CD4-positive, alpha-beta T cell treated with Interleukin-12 subunit alpha and Interleukin-12 subunit beta, for 1 hour (primary cell): ENCODE measurements at regions not wholly inside any gene's neighbourhood (a gene's known extent, or its start where the extent isn't known, plus 50 kb on each side); places are given as distances from the start of the nearest gene placed in this dataset.

Experiments used
- DNase-seq: peaks from one replicate; pipeline ENCODE4 v3.0.0-alpha.2; 2020

DNA sequence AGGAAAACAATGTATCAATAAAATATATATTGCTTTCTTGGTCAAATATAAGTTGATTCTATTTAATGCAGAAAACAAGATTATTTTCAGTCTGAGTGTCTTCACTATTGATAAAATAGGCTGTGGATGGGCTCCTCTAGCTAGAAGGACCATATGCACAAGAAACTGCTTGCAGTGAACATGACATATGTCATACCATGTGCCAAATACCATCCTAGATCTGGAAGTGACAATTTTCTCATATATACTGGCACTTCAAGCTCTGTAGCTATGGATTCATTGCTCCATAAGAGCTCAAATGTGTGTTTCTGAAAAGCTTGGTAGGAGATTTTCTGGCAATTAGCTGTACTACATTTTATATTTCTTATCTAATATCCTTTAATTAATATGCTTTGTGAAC, 95.6 kb upstream of the CDH6 start:
- DNase-seq = no peak

- DNase-seq = no peak
These were observed 97.1 kb upstream of the CDH6 start for GRCh38 chr5:31096238-31096865.

- no peak for DNase-seq
These were observed 97.7 kb upstream of the CDH6 start for GRCh38 chr5:31095796-31096195.

DNA sequence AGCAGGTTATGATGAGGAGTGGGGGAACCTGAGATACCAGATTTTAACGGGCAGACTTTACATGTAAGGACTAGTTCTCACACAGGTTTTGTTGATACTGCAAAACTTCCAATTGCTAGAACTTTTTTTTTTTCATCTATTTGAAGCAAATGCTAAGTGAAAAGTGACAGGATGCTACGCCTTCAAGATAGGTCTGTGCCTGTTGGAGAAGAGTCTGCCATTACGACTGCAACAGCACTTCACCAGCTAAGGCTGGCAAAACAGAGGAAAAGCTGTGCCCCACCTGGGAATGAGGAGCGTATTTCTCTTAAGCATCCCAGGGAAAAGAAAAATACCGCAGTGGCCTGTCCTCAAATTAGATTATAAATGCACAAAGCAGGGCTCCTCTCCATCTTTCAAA, 102.0 kb upstream of the CDH6 start:
- DNase-seq = no peak

DNA sequence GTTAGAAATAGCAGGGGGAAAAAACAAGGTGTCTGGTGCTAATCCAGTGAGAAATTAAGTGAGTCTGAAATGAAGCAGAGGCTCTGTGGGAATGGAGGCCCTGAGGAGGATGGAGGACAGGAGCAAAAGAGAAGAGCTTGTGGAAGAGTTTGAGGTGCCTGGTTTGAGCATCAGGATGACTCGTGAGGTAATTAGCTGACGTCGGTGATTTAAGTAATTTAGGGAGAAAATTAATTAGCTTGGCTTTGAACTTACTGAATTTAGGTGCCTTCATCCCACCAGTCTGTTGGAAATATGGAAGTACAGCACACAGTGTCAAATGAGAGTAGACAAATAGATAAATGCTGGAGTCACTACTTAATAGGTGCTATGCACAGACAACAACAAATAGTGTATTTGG, 103.0 kb upstream of the CDH6 start:
- no peak for DNase-seq

- no peak for DNase-seq
These were observed 106.6 kb upstream of the CDH6 start for GRCh38 chr5:31086839-31087415.

GRCh38 chr5:31084871-31085270, 108.6 kb upstream of the CDH6 start:
- DNase-seq = no peak

- no peak for DNase-seq
These were observed 110.1 kb upstream of the CDH6 start for GRCh38 chr5:31083364-31083763.

DNA sequence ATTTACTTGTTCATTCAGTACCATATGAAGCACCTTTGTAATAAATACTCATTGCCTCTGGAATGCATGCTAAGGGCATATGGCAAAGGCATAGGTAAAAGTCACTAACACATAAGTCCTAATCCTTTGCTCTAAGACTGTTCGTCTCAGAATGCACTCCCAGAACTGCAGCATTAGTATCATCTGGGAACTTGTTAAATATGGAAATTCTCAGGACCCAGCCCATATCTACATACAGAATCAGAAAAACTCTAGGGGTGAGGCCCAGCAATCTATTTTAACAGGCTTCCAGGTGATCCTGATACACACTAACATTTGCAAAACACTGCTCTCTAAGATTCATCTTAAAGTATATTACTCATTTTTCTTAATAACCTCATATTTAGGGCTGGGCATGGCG, 113.8 kb upstream of the CDH6 start:
- DNase-seq = no peak

- no peak for DNase-seq
These were observed 114.5 kb upstream of the CDH6 start for GRCh38 chr5:31078956-31079355.

- no peak for DNase-seq
These were observed 117.5 kb upstream of the CDH6 start for GRCh38 chr5:31075981-31076380.

DNA sequence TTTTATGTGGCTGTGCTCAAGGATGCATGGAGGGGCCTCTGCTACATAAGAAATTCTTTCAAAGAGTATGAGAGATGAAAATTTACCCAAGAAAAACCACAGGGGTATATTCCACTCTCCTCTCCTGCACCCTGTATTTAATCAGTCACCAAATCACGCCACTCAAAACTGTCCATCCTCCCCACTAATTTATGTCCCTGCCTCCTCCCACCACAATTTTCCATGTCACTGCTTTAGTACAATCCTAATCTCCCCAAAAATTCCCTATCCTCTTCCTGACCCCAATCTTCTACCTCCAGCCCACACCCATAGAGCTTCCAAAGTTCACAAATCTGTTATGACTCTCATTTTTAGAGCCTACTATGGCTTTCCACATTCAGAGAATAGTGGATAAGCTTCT, 125.2 kb upstream of the CDH6 start:
- DNase-seq = no peak

DNA sequence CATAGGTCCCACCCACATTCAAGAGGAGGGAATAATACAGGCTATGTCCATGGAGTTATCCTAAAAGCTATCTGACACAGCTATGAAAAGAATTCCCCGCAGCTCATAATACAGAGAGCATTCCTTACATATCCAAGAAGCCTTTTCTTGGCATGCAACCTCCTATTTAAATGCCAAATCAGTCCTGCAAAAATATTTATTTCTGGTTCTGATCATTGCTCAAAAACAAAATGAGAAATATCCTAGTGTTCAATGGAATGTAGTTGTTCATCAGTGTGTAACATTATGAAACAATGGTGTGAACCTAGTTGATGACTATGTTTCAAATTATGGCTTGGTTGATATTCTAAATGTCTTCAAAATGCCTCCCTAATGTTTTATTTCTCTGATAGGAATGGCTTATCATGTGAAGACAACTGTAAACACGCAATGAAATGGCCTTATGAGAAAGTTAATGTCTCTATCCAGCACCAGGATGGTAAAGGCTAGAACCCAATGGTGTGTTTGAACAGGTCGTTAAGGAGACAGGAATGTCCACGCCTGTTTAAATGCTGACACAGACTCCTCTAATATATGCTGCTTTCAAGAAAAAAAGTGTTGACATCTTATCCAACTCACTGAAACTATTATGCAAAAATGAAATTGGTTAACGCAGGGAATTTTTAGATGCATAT, 126.7 kb upstream of the CDH6 start:
- no peak for DNase-seq

GRCh38 chr5:31064215-31064614, 129.3 kb upstream of the CDH6 start:
- DNase-seq = no peak

GRCh38 chr5:31062902-31063580, 130.4 kb upstream of the CDH6 start:
- no peak for DNase-seq

- no peak for DNase-seq
These were observed 133.6 kb upstream of the CDH6 start for GRCh38 chr5:31059889-31060288.

- DNase-seq = no peak
These were observed 139.0 kb upstream of the CDH6 start for GRCh38 chr5:31054453-31054852.

DNA sequence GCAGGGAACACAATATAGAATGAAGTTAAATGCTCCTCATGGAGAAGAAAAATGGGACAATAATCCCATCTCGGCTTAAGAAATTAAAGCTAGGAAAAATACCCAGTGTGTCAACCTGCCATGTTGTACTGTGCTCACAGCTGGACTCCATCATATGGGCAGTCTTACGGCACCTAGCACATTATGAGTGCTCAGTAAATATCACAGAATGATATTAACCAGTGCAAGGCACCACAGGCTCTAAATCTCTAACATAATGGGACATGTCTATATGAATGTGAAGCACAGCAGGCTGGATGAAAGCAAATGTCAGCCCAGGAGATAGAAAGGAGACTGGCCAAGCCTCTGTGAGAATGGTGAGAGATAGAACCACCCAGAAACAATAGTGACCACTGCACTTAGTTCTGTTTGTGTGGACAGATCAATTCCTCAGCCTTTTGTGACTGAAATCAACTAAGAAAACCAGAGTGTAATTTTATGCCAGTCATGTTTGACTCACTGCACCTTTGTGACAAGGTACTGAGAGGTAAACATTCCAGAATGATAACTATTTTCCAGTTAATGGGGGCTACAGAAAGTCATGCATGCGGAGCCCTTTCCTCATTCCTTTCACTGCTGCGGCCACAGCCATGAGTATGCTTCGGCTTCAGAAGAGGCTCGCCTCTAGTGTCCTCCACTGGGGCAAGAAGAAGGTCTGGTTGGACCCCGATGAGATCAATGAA, 140.4 kb upstream of the CDH6 start:
- no peak for DNase-seq

GRCh38 chr5:31051316-31051715, 142.2 kb upstream of the CDH6 start:
- DNase-seq = no peak

- no peak for DNase-seq
These were observed 143.4 kb upstream of the CDH6 start for GRCh38 chr5:31049936-31050704.

DNA sequence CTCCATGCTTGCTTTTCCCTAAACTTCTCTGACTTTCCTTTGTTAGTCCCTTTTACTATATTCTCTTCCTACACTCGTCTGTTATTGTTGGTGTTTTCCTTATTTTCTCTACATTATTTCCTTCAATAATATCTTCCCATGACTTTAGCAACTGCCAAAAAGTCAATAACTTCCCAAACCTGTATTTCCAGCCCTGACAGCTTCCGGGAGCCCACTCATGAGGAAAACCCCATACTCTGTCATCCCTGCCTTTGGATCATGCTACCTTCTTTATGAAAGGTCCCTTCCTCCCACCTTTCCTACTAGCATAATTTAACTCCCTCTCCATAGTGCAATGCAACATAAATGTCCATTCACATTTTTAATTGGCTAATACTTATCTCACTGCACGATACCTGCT, 144.0 kb upstream of the CDH6 start:
- no peak for DNase-seq
